SK-N-SH (cell line): ENCODE measurements at regions not wholly inside any gene's neighbourhood (a gene's known extent, or its start where the extent isn't known, plus 50 kb on each side); places are given as distances from the start of the nearest gene placed in this dataset.

Experiments used
- CHD2 ChIP-seq: fragments of 150-350 bp; IDR thresholded peaks from 2 replicates; pipeline ENCODE4 v1.6.1; 2018; ENCODE audit warnings: low read length; ENCODE audit not compliant: partially characterized antibody
- CTCF ChIP-seq: fragments of 200-600 bp; sonication (generic); IDR thresholded peaks from 2 replicates; pipeline ENCODE4 v1.6.1; 2017; ENCODE audit warnings: antibody characterized with exemption, mild to moderate bottlenecking, moderate library complexity
- EP300 ChIP-seq, 2 experiments: IDR thresholded peaks; 2 replicates each; pipeline versions ENCODE4 v1.4.0 to v1.6.1; 2012; ENCODE audit warnings: borderline replicate concordance in 1 of 2, low read depth in 1 of 2, low read length in 1 of 2
- FOSL2 ChIP-seq: IDR thresholded peaks from 2 replicates; pipeline ENCODE4 v1.4.0; 2012; ENCODE audit warnings: low read depth, mild to moderate bottlenecking, moderate library complexity, borderline replicate concordance
- FOXJ3 ChIP-seq: sonication (generic); formaldehyde crosslinking; IDR thresholded peaks from 2 replicates; pipeline ENCODE4 v1.5.1; 2020; ENCODE audit warnings: mild to moderate bottlenecking, missing genetic modification reagents
- FOXM1 ChIP-seq: IDR thresholded peaks from 2 replicates; pipeline ENCODE4 v1.4.0; 2012; ENCODE audit warnings: low read depth, mild to moderate bottlenecking
- JUND ChIP-seq: IDR thresholded peaks from 2 replicates; pipeline ENCODE4 v1.4.0; 2012
- POLR2AphosphoS5 ChIP-seq: IDR thresholded peaks from 2 replicates; pipeline ENCODE4 v1.6.1; 2012; ENCODE audit warnings: low read depth, low read length
- REST ChIP-seq: IDR thresholded peaks from 2 replicates; pipeline ENCODE4 v1.6.1; 2012; ENCODE audit warnings: mild to moderate bottlenecking, low read depth, low read length, moderate library complexity
- TAF1 ChIP-seq: IDR thresholded peaks from 2 replicates; pipeline ENCODE4 v1.6.1; 2012; ENCODE audit warnings: low read depth, mild to moderate bottlenecking, low read length, moderate library complexity, borderline replicate concordance
- USF1 ChIP-seq: IDR thresholded peaks from 2 replicates; pipeline ENCODE4 v1.4.0; 2012; ENCODE audit warnings: low read depth, borderline replicate concordance
- YY1 ChIP-seq: IDR thresholded peaks from 2 replicates; pipeline ENCODE4 v1.4.0; 2012; ENCODE audit warnings: low read depth, mild to moderate bottlenecking
- ZBTB33 ChIP-seq: IDR thresholded peaks from 2 replicates; pipeline ENCODE4 v1.4.0; 2012; ENCODE audit warnings: low read depth, borderline replicate concordance

GRCh38 chr17:77609553-77610517 is 348.7 kb upstream of the TNRC6C start:
- TF ChIP-seq REST (no peak), TAF1 (no peak), JUND (no peak), FOSL2 (no peak), YY1 (no peak), FOXJ3 (CRISPR knock-in tag) (no peak), CHD2 (no peak), EP300 (IDR thresholded peaks at IDR 0.05; ENCODE audit: borderline replicate concordance in 1 of 2, low read depth in 1 of 2, low read length in 1 of 2) (no peak), CTCF (no peak), USF1 (no peak), FOXM1 (no peak), POLR2AphosphoS5 (no peak), ZBTB33 (no peak)
